DND-41 (cell line): ENCODE measurements at regions not wholly inside any gene's neighbourhood (a gene's known extent, or its start where the extent isn't known, plus 50 kb on each side); places are given as distances from the start of the nearest gene placed in this dataset.

Experiments used
- ATAC-seq: fragments of 200-7000 bp; cut with Tn5 transposase; 3 replicates; pipeline ENCODE4 v1.9.1; 2021; ENCODE audit warnings: low read depth; ENCODE audit not compliant: insufficient read depth
- DNase-seq: peaks from one replicate; pipeline ENCODE4 v3.0.0-alpha.2; 2020
- H2AFZ ChIP-seq: 2 replicates; pipeline ENCODE4 v1.6.0; 2012; ENCODE audit warnings: low read depth, low read length
- H3K27ac ChIP-seq: 2 replicates; pipeline ENCODE4 v1.5.1; 2012; ENCODE audit warnings: low read length, inconsistent platforms
- H3K27me3 ChIP-seq: fragments of 200-600 bp; sonication (generic); 2 replicates; pipeline ENCODE4 v1.6.0; 2012; ENCODE audit warnings: low read length, mild to moderate bottlenecking, inconsistent platforms; ENCODE audit not compliant: insufficient read depth, poor library complexity
- H3K36me3 ChIP-seq: 2 replicates; pipeline ENCODE4 v1.5.1; 2012; ENCODE audit warnings: low read length, inconsistent platforms; ENCODE audit not compliant: insufficient read depth
- H3K4me1 ChIP-seq: 2 replicates; pipeline ENCODE4 v1.5.1; 2012; ENCODE audit warnings: mild to moderate bottlenecking, low read length; ENCODE audit not compliant: insufficient read depth
- H3K4me2 ChIP-seq: 2 replicates; pipeline ENCODE4 v1.6.0; 2012; ENCODE audit warnings: mild to moderate bottlenecking, moderate library complexity, low read length, inconsistent platforms; ENCODE audit not compliant: insufficient read depth
- H3K4me3 ChIP-seq, 2 experiments: fragments of 200-600 bp in 1 of 2; shearing (Covaris generic) in 1 of 2; 2 replicates each; pipeline ENCODE4 v1.5.1; 2012 to 2016; ENCODE audit warnings: inconsistent platforms in 2 of 2, low read length in 2 of 2, mild to moderate bottlenecking in 2 of 2, low read depth in 1 of 2, moderate library complexity in 1 of 2
- H3K79me2 ChIP-seq: 2 replicates; pipeline ENCODE4 v1.6.0; 2012; ENCODE audit warnings: low read length, inconsistent platforms; ENCODE audit not compliant: insufficient read depth
- H3K9ac ChIP-seq: 2 replicates; pipeline ENCODE4 v1.6.0; 2012; ENCODE audit warnings: low read depth, mild to moderate bottlenecking, inconsistent platforms, low read length, moderate library complexity
- H3K9me3 ChIP-seq: 2 replicates; pipeline ENCODE4 v1.5.1; 2012; ENCODE audit warnings: low read length, moderate library complexity, mild to moderate bottlenecking, inconsistent platforms; ENCODE audit not compliant: insufficient read depth, severe bottlenecking
- H4K20me1 ChIP-seq: 2 replicates; pipeline ENCODE4 v1.6.0; 2012; ENCODE audit warnings: low read length; ENCODE audit not compliant: insufficient read depth
- EZH2 ChIP-seq: IDR thresholded peaks from 3 replicates; pipeline ENCODE4 v1.6.1; 2012; ENCODE audit warnings: borderline replicate concordance, low read depth, mild to moderate bottlenecking, moderate library complexity, low read length, inconsistent platforms; ENCODE audit not compliant: severe bottlenecking
- TF ChIP-seq, protein P1 (sequence below): IDR thresholded peaks from 2 replicates; pipeline ENCODE4 v1.5.1; 2012; ENCODE audit warnings: borderline replicate concordance, low read length, moderate library complexity, mild to moderate bottlenecking; ENCODE audit not compliant: poor library complexity, severe bottlenecking; ENCODE audit errors: extremely low read depth

GRCh38 chr19:34577531-34578101, 96.1 kb downstream of the WTIP start:
- no peak overlapping the region for H3K4me2 ChIP-seq
- H2AFZ ChIP-seq = no peak overlapping the region
- H3K27ac ChIP-seq = no peak overlapping the region
- H4K20me1 ChIP-seq = no peaks in the 10 kb centered on the region
- no peaks in the 10 kb centered on the region for H3K9me3 ChIP-seq
- no peaks in the 10 kb centered on the region for H3K27me3 ChIP-seq
- no peak for DNase-seq
- no peaks in the 10 kb centered on the region for H3K36me3 ChIP-seq
- no peak for TF ChIP-seq EZH2
- TF ChIP-seq, protein P1, sequence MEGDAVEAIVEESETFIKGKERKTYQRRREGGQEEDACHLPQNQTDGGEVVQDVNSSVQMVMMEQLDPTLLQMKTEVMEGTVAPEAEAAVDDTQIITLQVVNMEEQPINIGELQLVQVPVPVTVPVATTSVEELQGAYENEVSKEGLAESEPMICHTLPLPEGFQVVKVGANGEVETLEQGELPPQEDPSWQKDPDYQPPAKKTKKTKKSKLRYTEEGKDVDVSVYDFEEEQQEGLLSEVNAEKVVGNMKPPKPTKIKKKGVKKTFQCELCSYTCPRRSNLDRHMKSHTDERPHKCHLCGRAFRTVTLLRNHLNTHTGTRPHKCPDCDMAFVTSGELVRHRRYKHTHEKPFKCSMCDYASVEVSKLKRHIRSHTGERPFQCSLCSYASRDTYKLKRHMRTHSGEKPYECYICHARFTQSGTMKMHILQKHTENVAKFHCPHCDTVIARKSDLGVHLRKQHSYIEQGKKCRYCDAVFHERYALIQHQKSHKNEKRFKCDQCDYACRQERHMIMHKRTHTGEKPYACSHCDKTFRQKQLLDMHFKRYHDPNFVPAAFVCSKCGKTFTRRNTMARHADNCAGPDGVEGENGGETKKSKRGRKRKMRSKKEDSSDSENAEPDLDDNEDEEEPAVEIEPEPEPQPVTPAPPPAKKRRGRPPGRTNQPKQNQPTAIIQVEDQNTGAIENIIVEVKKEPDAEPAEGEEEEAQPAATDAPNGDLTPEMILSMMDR = no peak
- no peak overlapping the region for H3K9ac ChIP-seq
- no peak overlapping the region for H3K4me3 ChIP-seq
- no peak for ATAC-seq
- H3K79me2 ChIP-seq = no peaks in the 10 kb centered on the region
- no peaks in the 10 kb centered on the region for H3K4me1 ChIP-seq

GRCh38 chr19:34577056-34577455, 95.5 kb downstream of the WTIP start:
- Histone ChIP-seq H3K4me2 (no peak overlapping the region), H3K9ac (no peak overlapping the region)
- ATAC-seq = no peak

GRCh38 chr19:34576292-34576691, 94.7 kb downstream of the WTIP start:
- Histone ChIP-seq H3K4me1 (no peaks in the 10 kb centered on the region), H3K9ac (no peak overlapping the region), H3K4me3 (no peak overlapping the region), H3K9me3 (no peaks in the 10 kb centered on the region), H3K79me2 (no peaks in the 10 kb centered on the region), H3K4me2 (no peak overlapping the region), H3K27ac (no peak overlapping the region), H2AFZ (no peak overlapping the region), H4K20me1 (no peaks in the 10 kb centered on the region), H3K36me3 (no peaks in the 10 kb centered on the region), H3K27me3 (no peaks in the 10 kb centered on the region)
- no peak for TF ChIP-seq EZH2
- TF ChIP-seq, protein P1 = no peak
- ATAC-seq = no peak
- DNase-seq = no peak

More at GRCh38 chr19:34577056-34577455, 95.5 kb downstream of the WTIP start:
- Histone ChIP-seq H3K27me3 (no peaks in the 10 kb centered on the region), H3K27ac (no peak overlapping the region), H3K79me2 (no peaks in the 10 kb centered on the region), H3K4me3 (no peak overlapping the region), H3K4me1 (no peaks in the 10 kb centered on the region), H3K9me3 (no peaks in the 10 kb centered on the region), H3K36me3 (no peaks in the 10 kb centered on the region), H4K20me1 (no peaks in the 10 kb centered on the region), H2AFZ (no peak overlapping the region)
- no peak for DNase-seq
- TF ChIP-seq, protein P1 = no peak
- TF ChIP-seq EZH2 = no peak

DNA sequence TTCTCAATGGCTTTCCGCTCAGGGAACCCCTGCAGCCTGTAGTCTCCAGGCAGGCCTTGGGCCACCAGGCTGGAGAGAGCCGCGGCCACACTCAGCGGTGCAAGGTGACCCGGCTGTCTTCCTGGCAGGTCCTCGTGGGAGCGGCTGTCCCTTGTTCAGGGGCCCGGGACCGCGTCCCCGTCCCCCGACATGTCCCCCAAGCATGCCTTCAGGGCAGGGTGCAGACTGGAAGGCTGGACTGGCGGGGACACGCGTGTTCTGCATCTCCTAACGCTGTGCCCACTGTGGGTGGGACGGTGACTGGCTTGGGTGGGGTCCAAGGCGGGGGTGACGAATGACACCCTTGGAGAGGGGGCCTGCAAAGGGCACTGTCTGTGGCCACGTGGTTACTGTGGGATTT, 93.6 kb downstream of the WTIP start:
- no peak overlapping the region for H3K4me2 ChIP-seq
- H3K9ac ChIP-seq = no peak overlapping the region
- no peak for DNase-seq
- no peak overlapping the region for H3K27ac ChIP-seq
- H4K20me1 ChIP-seq = no peaks in the 10 kb centered on the region
- H3K27me3 ChIP-seq = no peaks in the 10 kb centered on the region
- no peak overlapping the region for H2AFZ ChIP-seq
- no peak overlapping the region for H3K4me3 ChIP-seq
- no peaks in the 10 kb centered on the region for H3K4me1 ChIP-seq
- peaks cover 9% of the 10 kb centered on the region for H3K9me3 ChIP-seq
- H3K36me3 ChIP-seq = no peaks in the 10 kb centered on the region
- no peak for ATAC-seq
- H3K79me2 ChIP-seq = no peaks in the 10 kb centered on the region
- TF ChIP-seq EZH2 = no peak
- TF ChIP-seq, protein P1 = no peak
